ENCODE measurements at regions not wholly inside any gene's neighbourhood (a gene's known extent, or its start where the extent isn't known, plus 50 kb on each side); places are given as distances from the start of the nearest gene placed in this dataset.
"Not testable (repeated sequence)": the region's sequence is repeated elsewhere in the genome, so short reads cannot be mapped to it uniquely, and the experiment has no call there.

DNA sequence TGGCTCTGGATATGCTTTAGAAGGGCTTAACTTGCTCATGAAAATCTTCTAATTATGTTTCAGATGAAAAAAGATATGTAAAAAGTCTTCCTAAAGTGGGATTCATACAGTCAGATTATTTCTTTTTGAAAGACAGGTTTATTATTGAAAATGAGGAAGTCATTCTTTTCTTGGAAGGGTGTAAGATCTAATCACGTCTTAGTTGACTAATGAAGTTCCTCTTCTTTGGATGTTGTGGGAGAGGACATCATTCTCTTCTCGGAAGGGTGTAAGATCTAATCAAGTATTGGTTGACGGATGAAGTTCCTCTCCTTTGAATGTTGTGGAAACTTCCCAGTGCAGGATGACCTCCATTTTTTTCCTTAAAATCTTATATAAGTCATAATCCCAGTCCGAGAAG lies 74.9 kb downstream of the ALG10 start:
- no peak for DNase-seq

DNA sequence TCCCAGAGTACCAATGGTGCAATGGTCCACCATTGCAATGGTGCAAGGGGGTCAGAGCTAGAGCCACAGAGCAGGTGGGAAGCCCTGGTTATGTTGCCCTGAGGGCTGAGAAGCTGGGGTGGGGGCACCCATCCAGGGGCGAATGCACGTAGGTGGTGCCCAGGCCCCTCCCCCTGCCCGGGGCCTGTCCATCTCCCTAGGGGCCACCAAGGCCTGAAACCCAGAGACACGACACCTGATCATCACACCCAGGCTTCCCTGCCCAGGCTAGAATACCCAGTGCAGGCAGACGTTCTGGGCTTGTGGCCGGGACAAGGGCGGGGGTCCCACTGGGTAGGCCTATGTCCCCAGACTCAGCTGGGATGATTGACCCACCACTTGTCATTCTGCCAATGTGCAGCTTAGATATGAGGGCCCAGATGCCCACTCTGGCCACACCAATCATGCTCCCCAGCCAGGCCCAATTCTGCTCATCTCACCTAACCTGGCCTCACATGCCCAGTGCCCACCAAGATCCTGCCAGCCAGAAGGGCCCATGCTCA lies 83.2 kb downstream of the ALG10 start:
- no peak for DNase-seq

DNA sequence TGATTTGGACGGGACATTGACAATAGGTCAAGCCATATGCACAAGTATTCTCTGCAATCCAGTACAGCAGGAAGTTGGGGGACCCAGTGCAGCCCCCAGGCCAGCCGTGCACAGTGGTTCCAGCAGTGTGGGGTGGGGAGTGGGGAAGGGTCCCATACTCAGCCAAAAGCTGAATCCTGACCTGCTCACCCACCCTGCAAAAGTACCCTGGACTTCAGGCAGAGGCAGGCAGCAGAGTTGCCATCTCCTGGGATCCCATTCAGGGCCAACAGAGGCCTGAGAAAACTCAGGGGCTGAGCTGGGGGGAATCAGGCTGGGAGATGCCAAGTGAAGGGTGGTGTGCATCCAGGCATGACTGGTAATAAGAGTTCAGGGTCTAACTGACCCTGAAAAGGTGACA lies 83.9 kb downstream of the ALG10 start:
- no peak for DNase-seq

DNA sequence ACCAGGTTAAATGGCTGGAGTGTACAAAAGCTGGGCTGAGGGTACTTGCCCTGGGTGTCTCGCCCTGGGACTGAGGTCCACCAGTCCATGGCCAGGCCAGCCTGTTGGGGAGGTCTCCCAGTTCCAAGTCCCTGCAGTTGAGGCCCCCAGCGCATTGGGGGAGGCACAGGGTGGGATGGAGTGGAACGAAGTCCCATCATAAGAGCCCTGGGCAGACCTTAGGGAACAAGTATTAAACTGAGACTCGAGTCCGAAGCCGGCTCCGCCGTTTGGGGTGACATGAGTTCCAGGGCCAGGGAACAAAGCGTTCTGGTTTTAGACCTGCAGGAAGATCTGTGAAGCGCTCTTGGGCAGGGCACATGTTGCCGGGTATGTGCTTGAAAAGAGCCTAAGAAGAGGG lies 84.7 kb downstream of the ALG10 start:
- no peak for DNase-seq

DNA sequence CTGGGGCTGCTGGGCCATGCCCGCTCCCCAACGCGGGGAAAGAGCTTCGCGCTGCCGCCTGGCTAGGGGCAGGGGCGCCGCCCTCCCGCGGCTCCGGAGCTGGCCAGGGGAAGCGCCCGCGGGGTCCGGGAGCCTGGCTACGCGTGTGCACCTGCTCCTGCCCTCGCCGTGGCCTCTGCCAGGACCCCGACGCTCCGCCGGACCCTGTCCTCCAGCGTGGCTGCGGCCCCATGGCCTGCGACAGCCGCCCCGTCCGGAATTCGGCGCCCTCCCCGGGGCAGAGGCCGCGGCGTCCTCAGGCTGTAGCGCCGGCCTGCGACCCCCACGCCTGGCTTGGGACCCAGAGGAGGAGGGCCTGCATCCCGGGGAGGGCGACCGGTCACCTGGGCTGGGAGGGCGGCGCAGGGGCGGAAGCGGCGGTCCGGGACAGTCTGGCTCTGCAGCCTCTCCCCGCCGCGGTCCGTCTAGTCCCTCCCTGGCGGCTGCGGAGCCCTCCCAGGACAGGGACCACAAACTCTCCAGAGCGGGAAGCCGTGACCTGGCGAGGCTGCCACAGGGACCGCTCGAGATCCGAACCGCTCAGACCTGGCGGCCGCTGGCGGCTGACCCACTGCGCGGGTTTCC lies 85.6 kb downstream of the ALG10 start:
- DNase-seq, result no peak

DNA sequence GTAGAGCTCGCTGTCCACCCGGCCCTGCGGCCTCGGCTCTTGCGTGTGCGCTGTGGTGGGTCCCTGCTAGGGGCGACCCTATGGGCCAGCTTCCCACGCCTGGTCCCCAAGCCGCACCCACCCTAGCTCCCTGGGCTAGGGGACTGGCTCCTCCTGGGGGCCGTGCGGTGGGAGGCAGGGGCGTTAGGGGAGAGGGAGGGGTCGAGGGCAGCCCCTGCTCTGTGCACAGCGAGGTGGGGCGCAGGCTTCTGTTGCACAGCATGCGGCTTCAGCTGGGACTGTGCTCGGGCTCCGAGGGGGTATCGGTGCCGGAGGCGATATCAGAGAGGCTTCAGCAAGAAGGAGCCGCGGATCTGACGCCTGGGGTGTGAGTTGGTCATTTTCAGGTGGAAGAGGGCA lies 86.1 kb downstream of the ALG10 start:
- no peak for DNase-seq

DNA sequence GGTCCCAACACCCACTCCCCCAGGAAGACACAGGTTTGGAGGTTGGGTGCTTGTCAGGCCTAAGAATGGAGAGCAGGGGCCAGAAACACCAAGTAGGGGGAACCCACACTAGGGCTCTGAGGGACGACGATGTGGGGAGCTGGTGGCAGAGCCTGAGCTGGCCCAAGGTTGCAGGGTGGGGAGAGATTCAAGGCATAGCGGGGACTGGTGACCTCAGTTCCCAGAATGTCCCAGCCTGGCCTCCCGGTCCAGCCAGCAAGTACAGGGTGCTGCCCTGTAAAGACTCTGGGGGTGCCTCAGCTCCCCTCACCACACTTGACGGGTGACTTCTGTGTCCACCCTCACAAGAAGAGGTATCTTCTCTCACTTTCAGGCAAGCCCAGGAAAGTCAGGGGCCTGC lies 86.7 kb downstream of the ALG10 start:
- no peak for DNase-seq

DNA sequence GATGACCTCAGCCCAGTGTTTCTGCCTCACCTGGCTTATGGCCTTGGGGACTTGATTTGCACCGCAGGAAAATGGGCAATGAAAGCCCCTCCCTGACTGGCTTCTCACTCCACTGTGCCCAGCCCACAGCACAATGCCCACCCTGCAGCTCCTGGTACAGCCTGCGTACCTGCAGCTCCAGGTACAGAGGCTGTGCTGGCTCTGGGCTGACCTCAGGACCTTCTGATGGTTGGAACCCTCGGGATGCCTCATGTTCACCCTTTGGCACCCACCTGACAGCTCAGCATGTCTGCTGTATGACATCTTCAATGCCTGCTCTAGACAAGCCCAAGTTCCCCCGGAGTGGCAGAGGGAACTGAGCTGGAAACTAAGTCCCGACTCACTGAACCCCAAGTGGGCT lies 87.1 kb downstream of the ALG10 start:
- no peak for DNase-seq

DNA sequence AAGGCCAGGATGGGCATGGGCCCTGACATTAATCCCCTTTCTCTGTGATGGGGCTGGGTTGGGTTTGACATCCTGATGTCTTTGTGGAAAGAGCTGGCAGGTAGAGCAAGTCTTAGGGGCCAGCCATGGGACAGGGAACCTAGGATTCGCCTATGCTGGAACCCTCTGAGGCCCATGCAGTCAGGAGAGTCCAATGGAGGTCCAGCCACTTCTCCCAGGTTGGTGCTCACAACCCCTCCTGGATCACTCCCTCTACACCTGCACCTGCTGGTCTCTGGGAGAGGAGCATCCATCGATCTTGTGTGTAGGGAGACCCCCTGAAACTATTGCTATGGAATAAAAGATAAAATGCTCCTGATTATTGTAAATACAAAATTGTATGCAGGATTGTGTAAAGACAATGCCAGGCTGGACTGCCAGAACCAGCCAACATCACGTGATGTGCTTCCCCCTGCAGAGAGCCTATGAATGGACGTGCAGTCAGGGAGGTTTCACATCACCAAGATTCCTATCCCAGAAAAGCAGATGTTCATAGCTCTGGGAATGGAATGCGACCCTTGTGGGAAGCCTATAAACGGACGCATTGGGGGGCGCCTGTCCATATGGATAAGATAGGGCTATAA lies 87.7 kb downstream of the ALG10 start:
- not testable (repeated sequence) for DNase-seq

DNA sequence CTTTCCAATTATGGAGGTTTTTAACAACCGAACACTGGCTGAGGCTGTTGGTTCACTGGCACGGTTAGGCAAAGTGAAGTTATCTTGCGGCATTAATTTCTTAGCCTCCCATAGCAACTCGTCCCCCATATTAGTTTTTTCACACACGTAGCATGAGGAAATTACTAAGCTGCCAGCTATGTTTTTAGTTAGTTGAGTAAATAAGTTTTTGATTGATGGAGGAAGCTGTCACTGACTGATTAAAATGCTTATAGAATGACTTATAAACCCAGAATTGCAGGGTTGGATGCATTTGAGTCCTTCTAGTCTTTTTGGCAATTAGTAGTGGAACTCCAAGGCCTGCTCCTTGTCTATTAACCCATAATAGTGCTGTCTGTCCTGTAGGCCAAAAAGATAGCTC lies 97.1 kb downstream of the ALG10 start:
- no peak for DNase-seq

DNA sequence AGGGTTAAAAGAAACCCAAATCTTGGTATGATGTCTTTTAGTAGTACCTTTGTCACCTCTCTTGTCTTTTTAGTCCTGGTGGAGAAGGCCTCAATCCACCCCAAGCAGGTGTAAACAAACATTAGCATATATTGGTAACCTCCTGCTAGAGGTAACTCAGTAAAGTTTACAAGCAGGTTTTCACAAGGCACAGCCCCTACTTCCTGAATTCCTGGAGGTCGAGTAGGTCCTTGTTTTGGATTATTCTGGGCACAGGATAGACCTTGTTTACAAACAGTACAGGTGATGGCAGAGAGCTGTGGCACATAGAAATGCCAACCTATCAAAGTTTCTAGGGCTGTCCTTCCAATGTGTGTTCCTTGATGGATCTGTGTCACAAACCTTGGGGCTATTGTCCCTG lies 99.1 kb downstream of the ALG10 start:
- no peak for DNase-seq

DNA sequence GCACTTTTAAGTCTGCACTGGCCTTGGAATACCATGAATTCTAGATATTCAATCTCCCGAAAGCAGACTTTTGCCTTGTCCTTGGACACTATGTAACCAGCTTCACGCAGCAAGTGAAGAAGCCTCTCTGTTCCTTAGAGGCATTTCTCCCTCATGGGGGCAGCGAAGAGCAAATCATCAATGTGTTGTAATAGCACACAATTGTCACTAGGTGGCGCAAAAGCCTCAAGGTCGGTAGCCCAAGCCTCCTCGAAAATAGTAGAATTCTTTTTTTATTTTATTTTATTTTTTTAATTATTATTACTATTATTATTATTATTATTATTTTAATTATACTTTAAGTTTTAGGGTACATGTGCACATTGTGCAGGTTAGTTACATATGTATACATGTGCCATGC lies 100.8 kb downstream of the ALG10 start:
- DNase-seq, result peak in 29 of 58 donors; percentile 2 to 39 (median 6)

DNA sequence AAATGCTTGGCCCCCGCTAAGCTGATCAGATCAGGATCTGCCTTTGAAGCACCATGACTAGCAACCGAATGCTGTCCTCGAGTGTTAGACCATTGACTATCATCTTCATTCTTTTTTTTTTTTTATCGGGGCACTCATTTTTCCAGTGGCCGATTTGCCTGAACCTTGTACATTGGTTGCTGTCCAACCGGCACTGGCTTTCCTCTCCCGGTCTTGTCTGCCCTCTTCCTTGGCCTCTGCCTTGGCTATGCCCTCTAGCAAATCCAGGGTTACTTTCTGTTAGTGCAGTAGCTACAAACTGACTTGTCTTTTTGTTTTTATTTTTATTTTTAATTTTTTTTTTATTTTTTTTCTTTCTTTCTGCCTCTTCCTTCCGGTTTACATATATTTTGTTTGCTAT lies 102.3 kb downstream of the ALG10 start:
- DNase-seq, result no peak

DNA sequence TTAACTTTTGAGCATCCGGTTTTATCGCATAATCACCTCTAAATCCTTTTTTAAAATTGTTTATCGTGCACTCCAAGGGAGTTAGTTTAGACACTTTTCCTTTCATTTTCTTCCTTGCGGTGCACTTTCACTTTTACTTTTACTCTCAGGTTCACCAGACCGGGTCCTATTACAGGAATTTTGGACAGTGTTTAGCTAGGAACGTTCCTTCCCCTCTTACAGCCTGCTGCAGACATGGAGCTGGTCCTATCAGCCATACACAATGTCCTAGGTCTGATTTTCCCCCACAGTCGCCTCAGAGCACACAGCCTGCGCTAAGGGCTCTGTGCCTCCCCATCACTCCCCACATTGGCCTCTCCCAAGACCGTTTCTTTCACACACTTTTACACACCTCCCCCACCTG lies 103.9 kb downstream of the ALG10 start:
- DNase-seq, result no peak

DNA sequence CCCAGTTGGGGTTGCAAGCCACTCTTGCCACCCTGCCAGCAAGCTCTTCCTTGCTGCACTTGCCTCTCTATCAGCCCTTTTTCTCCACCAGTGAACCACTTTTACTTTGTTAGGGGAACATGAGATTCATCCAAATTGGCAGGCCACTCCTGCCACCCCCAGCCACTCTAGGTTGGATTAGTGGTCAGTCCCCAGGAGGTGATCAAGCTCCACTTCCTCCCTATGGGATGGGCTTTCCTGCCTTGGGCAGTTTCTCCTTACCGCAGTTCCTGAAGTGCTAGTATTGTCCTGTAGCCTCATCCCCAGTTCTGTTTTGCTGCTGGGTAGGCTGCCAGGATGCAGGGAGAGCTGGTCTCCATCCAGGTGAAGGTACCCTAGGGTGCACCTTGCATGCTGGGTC lies 104.5 kb downstream of the ALG10 start:
- no peak for DNase-seq

DNA sequence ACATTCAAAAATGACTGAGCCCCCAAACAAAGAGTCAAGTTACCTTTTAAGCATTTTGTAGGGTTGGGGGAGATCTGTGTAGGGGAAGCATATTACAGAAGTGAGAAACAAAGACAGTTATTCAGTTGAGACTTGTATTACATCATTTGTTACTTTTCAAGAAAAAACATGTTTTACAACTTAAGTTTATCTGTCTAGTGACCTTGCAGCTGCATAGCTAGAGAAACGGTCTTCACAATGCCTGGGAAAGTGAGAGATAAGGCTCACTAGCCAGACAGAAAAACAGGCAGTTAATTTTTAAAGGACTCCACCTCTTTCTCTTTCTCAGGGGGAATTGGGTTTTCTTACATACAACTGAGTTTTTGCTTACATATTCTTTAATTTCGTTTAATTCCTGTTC lies 105.1 kb downstream of the ALG10 start:
- DNase-seq, result not testable (repeated sequence)

DNA sequence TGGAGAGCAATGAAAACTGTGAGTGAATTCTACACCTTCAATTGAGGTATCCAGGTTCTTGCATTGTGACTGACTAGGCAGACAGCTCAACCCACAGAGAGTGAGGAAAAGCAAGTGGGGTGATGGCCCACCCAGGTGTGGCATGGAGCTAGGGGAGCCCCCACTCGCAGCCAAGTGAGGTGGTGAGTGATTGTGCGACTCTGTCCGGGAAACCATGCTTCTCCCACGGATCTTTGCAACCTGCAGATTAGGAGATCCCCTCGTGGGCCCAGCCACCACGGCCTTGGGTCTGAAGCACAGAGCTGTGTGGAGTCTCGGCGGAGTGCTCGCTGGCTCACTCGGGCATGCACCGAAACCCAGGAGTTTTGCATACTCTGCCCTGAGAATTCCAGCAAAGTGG lies 120.1 kb downstream of the ALG10 start:
- no peak for DNase-seq

DNA sequence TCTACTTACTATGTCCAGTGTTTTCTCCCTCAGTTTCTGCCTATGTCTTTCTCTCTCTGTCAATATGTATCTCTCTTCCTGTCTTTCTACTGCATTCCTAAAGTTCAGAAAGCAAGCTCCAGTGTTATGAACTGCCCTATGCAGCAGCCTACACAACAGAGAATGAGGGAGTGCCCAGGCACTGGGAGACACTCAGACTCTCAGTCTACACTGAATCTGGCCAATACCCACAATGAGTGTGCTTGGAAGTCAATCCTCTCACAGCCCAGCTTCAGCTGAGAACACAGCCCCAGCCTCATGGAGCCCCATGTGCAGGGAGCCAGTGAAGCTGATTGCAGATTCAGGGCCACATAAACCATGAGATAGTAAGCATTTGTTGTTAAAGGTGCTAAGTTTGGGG lies 128.7 kb downstream of the ALG10 start:
- DNase-seq, result no peak

DNA sequence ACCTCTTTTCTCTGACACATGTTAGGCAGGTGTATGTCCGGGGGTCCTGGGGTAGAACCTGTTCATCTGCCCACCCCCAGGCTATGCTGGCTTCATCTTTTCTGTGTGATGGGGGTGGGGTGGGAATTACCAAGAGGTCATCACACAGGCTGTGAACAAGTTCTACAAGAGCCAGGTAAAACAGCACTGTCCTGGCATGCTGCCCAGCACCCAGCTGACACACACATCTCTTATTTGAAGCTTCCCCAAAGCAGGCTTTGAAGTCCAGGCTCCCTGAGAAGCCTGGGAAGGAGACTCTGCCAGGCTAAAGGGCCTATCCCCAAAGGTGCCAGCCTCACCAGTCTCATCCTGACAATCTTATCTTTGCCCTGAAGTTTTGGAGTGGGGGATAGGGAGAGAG lies 141.1 kb downstream of the ALG10 start:
- no peak for DNase-seq

DNA sequence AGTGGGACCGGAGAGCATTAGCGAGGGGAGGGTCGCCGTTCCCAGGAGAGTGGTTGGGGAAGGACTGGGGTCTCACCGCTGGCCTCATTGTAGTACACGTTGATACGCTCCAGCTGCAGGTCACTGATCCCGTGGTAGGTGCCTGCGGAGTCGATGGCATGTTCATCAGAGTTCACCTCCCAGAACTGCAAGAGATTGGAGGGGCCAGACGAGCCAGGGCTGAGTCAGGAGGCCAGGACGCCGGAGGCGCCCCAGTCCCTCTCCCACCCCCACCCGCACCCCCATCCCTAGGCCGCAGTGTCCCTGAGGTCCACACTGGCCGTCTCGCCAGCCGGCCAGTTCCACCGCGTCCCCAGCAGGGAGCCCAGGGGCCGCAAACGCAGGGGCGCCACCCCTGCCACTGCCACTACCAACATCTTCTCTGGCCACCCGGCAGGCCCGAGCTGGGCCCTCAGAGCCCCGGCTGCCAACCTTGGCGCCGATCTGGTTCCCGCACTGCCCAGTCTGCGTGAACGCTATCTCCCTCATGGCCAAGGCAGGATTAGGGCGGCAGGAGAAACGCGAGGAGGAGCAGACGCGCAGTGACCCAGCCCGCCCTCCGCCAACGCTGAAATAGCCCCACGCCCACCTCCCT lies 144.2 kb downstream of the ALG10 start:
- no peak for DNase-seq

DNA sequence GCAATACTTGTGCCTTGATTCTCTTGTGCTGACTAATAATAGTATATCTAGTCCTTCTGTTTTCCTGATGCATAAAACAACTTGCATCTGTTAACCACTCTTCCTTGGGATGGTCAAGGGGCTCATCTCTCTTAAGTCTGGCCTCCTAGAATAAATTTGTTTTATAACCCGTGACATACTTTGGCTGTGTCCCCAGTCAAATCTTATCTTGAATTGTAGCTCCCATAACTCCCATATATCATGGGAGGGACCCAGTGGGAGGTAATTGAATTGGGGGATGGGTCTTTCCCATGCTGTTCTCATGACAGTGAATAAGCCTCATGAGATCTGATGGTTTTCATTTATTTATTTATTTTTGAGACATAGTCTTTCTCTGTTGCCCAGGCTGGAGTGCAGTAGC lies 146.2 kb downstream of the ALG10 start:
- not testable (repeated sequence) for DNase-seq

DNA sequence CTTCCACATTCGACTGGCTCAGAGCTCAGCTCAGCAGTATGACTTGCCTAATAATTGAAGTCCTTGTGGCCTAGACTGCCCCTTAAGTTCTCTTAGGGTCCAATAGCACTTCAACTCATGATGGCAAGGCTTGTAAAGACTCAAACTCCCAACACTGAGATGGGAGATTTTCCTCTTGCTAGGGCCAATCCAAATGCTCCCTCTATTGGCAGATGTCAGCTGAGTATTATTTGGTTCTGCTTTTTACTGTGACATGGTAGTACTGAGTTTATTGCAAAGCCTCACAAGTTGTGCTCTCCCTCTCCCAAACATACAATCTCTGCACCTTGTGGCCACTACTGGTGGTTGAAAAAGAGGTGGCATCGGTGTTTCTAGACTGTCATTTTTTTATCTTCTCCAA lies 164.2 kb downstream of the ALG10 start:
- DNase-seq, result no peak

DNA sequence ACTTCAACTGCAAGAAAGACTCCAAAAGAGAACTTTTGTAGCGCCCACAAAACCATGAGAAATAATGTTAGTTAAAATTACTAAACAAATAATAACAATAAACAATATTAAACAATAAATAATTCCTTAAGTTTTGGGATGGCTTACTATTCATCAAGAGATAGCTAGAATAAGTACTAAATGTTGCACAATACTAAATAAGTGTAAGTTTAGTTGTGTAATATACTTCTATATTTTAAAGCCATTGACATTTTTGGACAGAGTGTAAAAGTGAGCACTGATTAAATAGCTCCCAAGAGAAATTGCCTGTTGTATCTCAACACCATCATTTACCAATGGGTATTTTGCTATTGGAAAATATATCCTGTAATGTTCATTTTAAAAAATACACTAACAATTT lies 166.7 kb downstream of the ALG10 start:
- no peak for DNase-seq
